ENCODE measurements at regions not wholly inside any gene's neighbourhood (a gene's known extent, or its start where the extent isn't known, plus 50 kb on each side); places are given as distances from the start of the nearest gene placed in this dataset.
"Not testable (repeated sequence)": the region's sequence is repeated elsewhere in the genome, so short reads cannot be mapped to it uniquely, and the experiment has no call there.

- Mint-ChIP-seq H3K9me3 (no peaks in the 10 kb centered on the region), H3K4me1 (no peaks in the 10 kb centered on the region), H3K36me3 (no peaks in the 10 kb centered on the region), H3K27ac (no peak overlapping the region), H3K27me3 (peaks cover 16 to 27% of the 10 kb centered on the region in 2 donors), H3K4me3 (no peak overlapping the region)
- ChIA-PET POLR2A (no interaction called here), CTCF (interaction anchor here (1.0 to 1.9 kb wide), 3 partner anchors 8 to 963 kb away, joined by 3 to 5 read pairs (median 3); no protein-coding TSS in a partner anchor)
- no peak overlapping the region for H3K27ac ChIP-seq (ENCODE audit: low read depth, low read length)
- H3K27me3 ChIP-seq (ENCODE audit: insufficient read depth, low read length, poor library complexity, severe bottlenecking): no peaks in the 10 kb centered on the region
- H3K9me3 ChIP-seq (ENCODE audit: low read length): no peaks in the 10 kb centered on the region
- no peaks in the 10 kb centered on the region for H3K4me1 ChIP-seq (ENCODE audit: insufficient read depth, low read length)
- no peak for DNase-seq
- H3K4me3 ChIP-seq (ENCODE audit: low read length): no peak overlapping the region
- H3K36me3 ChIP-seq (ENCODE audit: insufficient read depth, low read length): no peaks in the 10 kb centered on the region
These were observed 198.3 kb downstream of the RPS24 start for GRCh38 chr10:78231939-78232338.

- H3K4me1 Mint-ChIP-seq: no peaks in the 10 kb centered on the region
- no peaks in the 10 kb centered on the region for H3K36me3 Mint-ChIP-seq
- Histone ChIP-seq H3K9me3 (ENCODE audit: low read length) (no peaks in the 10 kb centered on the region), H3K27me3 (ENCODE audit: insufficient read depth, low read length, poor library complexity, severe bottlenecking) (no peaks in the 10 kb centered on the region), H3K27ac (ENCODE audit: low read depth, low read length) (no peak overlapping the region), H3K4me1 (ENCODE audit: insufficient read depth, low read length) (no peaks in the 10 kb centered on the region), H3K36me3 (ENCODE audit: insufficient read depth, low read length) (no peaks in the 10 kb centered on the region), H3K4me3 (ENCODE audit: low read length) (no peak overlapping the region)
- no peaks in the 10 kb centered on the region for H3K9me3 Mint-ChIP-seq
- H3K27ac Mint-ChIP-seq: no peak overlapping the region
- DNase-seq: no peak
- ChIA-PET CTCF (no interaction called here), POLR2A (no interaction called here)
- H3K27me3 Mint-ChIP-seq: peaks cover 9 to 28% of the 10 kb centered on the region in 2 donors
- no peak overlapping the region for H3K4me3 Mint-ChIP-seq
These were observed 202.9 kb downstream of the RPS24 start for GRCh38 chr10:78236416-78237015.

GRCh38 chr10:78237951-78238350 is 204.3 kb downstream of the RPS24 start:
- H3K27me3 Mint-ChIP-seq: peaks cover 9 to 35% of the 10 kb centered on the region in 2 donors
- H3K36me3 ChIP-seq (ENCODE audit: insufficient read depth, low read length); H3K27me3 ChIP-seq (ENCODE audit: insufficient read depth, low read length, poor library complexity, severe bottlenecking); CTCF ChIA-PET; H3K4me3 Mint-ChIP-seq; DNase-seq; H3K4me1 ChIP-seq (ENCODE audit: insufficient read depth, low read length); H3K9me3 ChIP-seq (ENCODE audit: low read length); POLR2A ChIA-PET; H3K4me3 ChIP-seq (ENCODE audit: low read length); H3K9me3 Mint-ChIP-seq; H3K27ac ChIP-seq (ENCODE audit: low read depth, low read length); H3K27ac Mint-ChIP-seq; H3K36me3 Mint-ChIP-seq; H3K4me1 Mint-ChIP-seq: not testable (repeated sequence)

- Histone ChIP-seq H3K4me1 (ENCODE audit: insufficient read depth, low read length) (no peaks in the 10 kb centered on the region), H3K9me3 (ENCODE audit: low read length) (no peaks in the 10 kb centered on the region), H3K27ac (ENCODE audit: low read depth, low read length) (no peak overlapping the region), H3K27me3 (ENCODE audit: insufficient read depth, low read length, poor library complexity, severe bottlenecking) (no peaks in the 10 kb centered on the region), H3K4me3 (ENCODE audit: low read length) (no peak overlapping the region), H3K36me3 (ENCODE audit: insufficient read depth, low read length) (no peaks in the 10 kb centered on the region)
- H3K27me3 Mint-ChIP-seq: peaks cover 14 to 27% of the 10 kb centered on the region in 2 donors
- H3K36me3 Mint-ChIP-seq: peaks cover 0 to 9% (median 0%) of the 10 kb centered on the region in 3 donors
- ChIA-PET POLR2A (no interaction called here), CTCF (no interaction called here)
- H3K9me3 Mint-ChIP-seq: peaks cover 3 to 13% (median 5%) of the 10 kb centered on the region in 5 donors
- no peak overlapping the region for H3K27ac Mint-ChIP-seq
- DNase-seq: no peak
- no peak overlapping the region for H3K4me3 Mint-ChIP-seq
- H3K4me1 Mint-ChIP-seq: peaks cover 11 to 21% (median 17%) of the 10 kb centered on the region in 3 donors
These were observed 213.6 kb downstream of the RPS24 start for GRCh38 chr10:78247266-78247665.

GRCh38 chr10:78247821-78248220 is 214.2 kb downstream of the RPS24 start:
- ChIA-PET POLR2A (no interaction called here), CTCF (no interaction called here)
- peaks cover 16 to 27% of the 10 kb centered on the region in 2 donors for H3K27me3 Mint-ChIP-seq
- no peak overlapping the region for H3K4me3 Mint-ChIP-seq
- no peaks in the 10 kb centered on the region for H3K9me3 ChIP-seq (ENCODE audit: low read length)
- peaks cover 0 to 9% (median 0%) of the 10 kb centered on the region in 3 donors for H3K36me3 Mint-ChIP-seq
- no peaks in the 10 kb centered on the region for H3K36me3 ChIP-seq (ENCODE audit: insufficient read depth, low read length)
- no peaks in the 10 kb centered on the region for H3K4me1 ChIP-seq (ENCODE audit: insufficient read depth, low read length)
- no peak overlapping the region for H3K4me3 ChIP-seq (ENCODE audit: low read length)
- no peak overlapping the region for H3K27ac ChIP-seq (ENCODE audit: low read depth, low read length)
- DNase-seq: no peak
- H3K9me3 Mint-ChIP-seq: peaks cover 3 to 8% (median 5%) of the 10 kb centered on the region in 5 donors
- H3K4me1 Mint-ChIP-seq: peaks cover 11 to 21% (median 17%) of the 10 kb centered on the region in 3 donors
- H3K27ac Mint-ChIP-seq: no peak overlapping the region
- H3K27me3 ChIP-seq (ENCODE audit: insufficient read depth, low read length, poor library complexity, severe bottlenecking): no peaks in the 10 kb centered on the region

- Histone ChIP-seq H3K4me3 (ENCODE audit: low read length) (no peak overlapping the region), H3K36me3 (ENCODE audit: insufficient read depth, low read length) (no peaks in the 10 kb centered on the region), H3K27ac (ENCODE audit: low read depth, low read length) (no peak overlapping the region), H3K4me1 (ENCODE audit: insufficient read depth, low read length) (no peaks in the 10 kb centered on the region), H3K9me3 (ENCODE audit: low read length) (no peaks in the 10 kb centered on the region), H3K27me3 (ENCODE audit: insufficient read depth, low read length, poor library complexity, severe bottlenecking) (no peaks in the 10 kb centered on the region)
- Mint-ChIP-seq H3K9me3 (peaks cover 0 to 3% (median 0%) of the 10 kb centered on the region in 5 donors), H3K4me3 (no peak overlapping the region), H3K27ac (no peak overlapping the region), H3K4me1 (peaks cover 11 to 21% (median 17%) of the 10 kb centered on the region in 3 donors), H3K36me3 (peaks cover 0 to 5% (median 0%) of the 10 kb centered on the region in 3 donors), H3K27me3 (peaks cover 12 to 26% of the 10 kb centered on the region in 2 donors)
- ChIA-PET CTCF (interaction anchor here (0.7 kb wide), 1 partner anchor 946 kb away, joined by 3 read pairs; no protein-coding TSS in a partner anchor), POLR2A (no interaction called here)
- DNase-seq: no peak
These were observed 215.2 kb downstream of the RPS24 start for GRCh38 chr10:78248651-78249464.

- peaks cover 12 to 26% of the 10 kb centered on the region in 2 donors for H3K27me3 Mint-ChIP-seq
- Histone ChIP-seq H3K4me3 (ENCODE audit: low read length) (no peak overlapping the region), H3K4me1 (ENCODE audit: insufficient read depth, low read length) (no peaks in the 10 kb centered on the region), H3K27me3 (ENCODE audit: insufficient read depth, low read length, poor library complexity, severe bottlenecking) (no peaks in the 10 kb centered on the region), H3K27ac (ENCODE audit: low read depth, low read length) (no peak overlapping the region), H3K36me3 (ENCODE audit: insufficient read depth, low read length) (no peaks in the 10 kb centered on the region), H3K9me3 (ENCODE audit: low read length) (no peaks in the 10 kb centered on the region)
- peaks cover 11 to 21% (median 17%) of the 10 kb centered on the region in 3 donors for H3K4me1 Mint-ChIP-seq
- DNase-seq: no peak
- H3K9me3 Mint-ChIP-seq: no peaks in the 10 kb centered on the region
- ChIA-PET POLR2A (no interaction called here), CTCF (no interaction called here)
- H3K4me3 Mint-ChIP-seq: no peak overlapping the region
- peaks cover 0 to 5% (median 0%) of the 10 kb centered on the region in 3 donors for H3K36me3 Mint-ChIP-seq
- peak overlapping the region in 2 of 8 donors; percentile 5 to 93 for H3K27ac Mint-ChIP-seq
These were observed 216.0 kb downstream of the RPS24 start for GRCh38 chr10:78249690-78250089.

GRCh38 chr10:78250313-78251015 is 216.8 kb downstream of the RPS24 start:
- POLR2A ChIA-PET: no interaction called here

More at GRCh38 chr10:78250313-78251015, 216.8 kb downstream of the RPS24 start:
- Histone ChIP-seq H3K4me3 (ENCODE audit: low read length) (no peak overlapping the region), H3K4me1 (ENCODE audit: insufficient read depth, low read length) (no peaks in the 10 kb centered on the region), H3K36me3 (ENCODE audit: insufficient read depth, low read length) (no peaks in the 10 kb centered on the region), H3K27me3 (ENCODE audit: insufficient read depth, low read length, poor library complexity, severe bottlenecking) (no peaks in the 10 kb centered on the region), H3K27ac (ENCODE audit: low read depth, low read length) (no peak overlapping the region), H3K9me3 (ENCODE audit: low read length) (no peaks in the 10 kb centered on the region)
- Mint-ChIP-seq H3K4me3 (no peak overlapping the region), H3K36me3 (peaks cover 0 to 2% (median 0%) of the 10 kb centered on the region in 3 donors), H3K27me3 (peaks cover 10 to 23% of the 10 kb centered on the region in 2 donors), H3K4me1 (peaks cover 11 to 21% (median 17%) of the 10 kb centered on the region in 3 donors), H3K9me3 (no peaks in the 10 kb centered on the region), H3K27ac (peak overlapping the region in 2 of 8 donors; percentile 52 to 66)
- no peak for DNase-seq
- CTCF ChIA-PET: no interaction called here

All from CD8-positive, alpha-beta memory T cell (primary cell).